ENCODE measurements at regions not wholly inside any gene's neighbourhood (a gene's known extent, or its start where the extent isn't known, plus 50 kb on each side); places are given as distances from the start of the nearest gene placed in this dataset.
"Not testable (repeated sequence)": the region's sequence is repeated elsewhere in the genome, so short reads cannot be mapped to it uniquely, and the experiment has no call there.

DNA sequence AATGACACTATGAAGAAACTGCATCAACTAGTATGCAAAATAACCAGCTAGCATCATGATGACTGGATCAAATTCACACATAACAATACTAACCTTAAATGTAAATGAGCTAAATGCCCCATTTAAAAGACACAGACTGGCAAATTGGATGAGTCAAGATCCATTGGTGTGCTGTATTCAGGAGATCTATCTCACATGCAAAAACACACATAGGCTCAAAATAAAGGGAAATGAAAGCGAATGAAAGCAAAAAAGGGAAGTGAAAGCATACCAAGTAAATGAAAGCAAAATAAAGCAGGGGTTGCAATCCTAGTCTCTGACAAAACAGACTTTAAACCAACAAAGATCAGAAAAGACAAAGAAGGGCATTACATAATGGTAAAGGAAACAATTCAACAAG, 272.3 kb upstream of the ECI2 start:
- TF ChIP-seq EZH2 (IDR thresholded peaks at IDR 0.05); POLR2AphosphoS5 (IDR thresholded peaks at IDR 0.05; ENCODE audit: borderline replicate concordance, low read depth, low read length): not testable (repeated sequence)

Data from SK-N-MC (cell line).